Prostate gland (tissue), 2 donors: ENCODE measurements at regions not wholly inside any gene's neighbourhood (a gene's known extent, or its start where the extent isn't known, plus 50 kb on each side); places are given as distances from the start of the nearest gene placed in this dataset.
"Not testable (repeated sequence)": the region's sequence is repeated elsewhere in the genome, so short reads cannot be mapped to it uniquely, and the experiment has no call there.

Experiments used
- POLR2A ChIP-seq: fragments of 450-650 bp; IDR thresholded peaks from one replicate; pipeline ENCODE4 v1.6.1; 2016; ENCODE audit warnings: antibody characterized with exemption, mild to moderate bottlenecking
- TF ChIP-seq, protein P1 (sequence below), 4 experiments: fragments of 200-600 bp in 2 of 4; fragments of 450-650 bp in 2 of 4; sonication (generic) in 2 of 4; IDR thresholded peaks; 1 replicate in 3 of 4; 2 replicates in 1 of 4; pipeline ENCODE4 v1.5.1; 2016 to 2019; ENCODE audit warnings: antibody characterized with exemption in 4 of 4, mild to moderate bottlenecking in 2 of 4, moderate library complexity in 2 of 4

DNA sequence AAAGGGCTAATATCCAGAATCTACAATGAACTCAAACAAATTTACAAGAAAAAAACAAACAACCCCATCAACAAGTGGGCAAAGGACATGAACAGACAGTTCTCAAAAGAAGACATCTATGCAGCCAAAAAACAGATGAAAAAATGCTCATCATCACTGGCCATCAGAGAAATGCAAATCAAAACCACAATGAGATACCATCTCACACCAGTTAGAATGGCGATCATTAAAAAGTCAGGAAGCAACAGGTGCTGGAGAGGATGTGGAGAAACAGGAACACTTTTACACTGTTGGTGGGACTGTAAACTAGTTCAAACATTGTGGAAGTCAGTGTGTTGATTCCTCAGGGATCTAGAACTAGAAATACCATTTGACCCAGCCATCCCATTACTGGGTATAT, 295.0 kb downstream of the SH2D4B start:
- TF ChIP-seq POLR2A: not testable (repeated sequence)
- TF ChIP-seq, protein P1, sequence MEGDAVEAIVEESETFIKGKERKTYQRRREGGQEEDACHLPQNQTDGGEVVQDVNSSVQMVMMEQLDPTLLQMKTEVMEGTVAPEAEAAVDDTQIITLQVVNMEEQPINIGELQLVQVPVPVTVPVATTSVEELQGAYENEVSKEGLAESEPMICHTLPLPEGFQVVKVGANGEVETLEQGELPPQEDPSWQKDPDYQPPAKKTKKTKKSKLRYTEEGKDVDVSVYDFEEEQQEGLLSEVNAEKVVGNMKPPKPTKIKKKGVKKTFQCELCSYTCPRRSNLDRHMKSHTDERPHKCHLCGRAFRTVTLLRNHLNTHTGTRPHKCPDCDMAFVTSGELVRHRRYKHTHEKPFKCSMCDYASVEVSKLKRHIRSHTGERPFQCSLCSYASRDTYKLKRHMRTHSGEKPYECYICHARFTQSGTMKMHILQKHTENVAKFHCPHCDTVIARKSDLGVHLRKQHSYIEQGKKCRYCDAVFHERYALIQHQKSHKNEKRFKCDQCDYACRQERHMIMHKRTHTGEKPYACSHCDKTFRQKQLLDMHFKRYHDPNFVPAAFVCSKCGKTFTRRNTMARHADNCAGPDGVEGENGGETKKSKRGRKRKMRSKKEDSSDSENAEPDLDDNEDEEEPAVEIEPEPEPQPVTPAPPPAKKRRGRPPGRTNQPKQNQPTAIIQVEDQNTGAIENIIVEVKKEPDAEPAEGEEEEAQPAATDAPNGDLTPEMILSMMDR (IDR thresholded peaks at IDR 0.05): not testable (repeated sequence)
